ENCODE measurements at regions not wholly inside any gene's neighbourhood (a gene's known extent, or its start where the extent isn't known, plus 50 kb on each side); places are given as distances from the start of the nearest gene placed in this dataset.

DNA sequence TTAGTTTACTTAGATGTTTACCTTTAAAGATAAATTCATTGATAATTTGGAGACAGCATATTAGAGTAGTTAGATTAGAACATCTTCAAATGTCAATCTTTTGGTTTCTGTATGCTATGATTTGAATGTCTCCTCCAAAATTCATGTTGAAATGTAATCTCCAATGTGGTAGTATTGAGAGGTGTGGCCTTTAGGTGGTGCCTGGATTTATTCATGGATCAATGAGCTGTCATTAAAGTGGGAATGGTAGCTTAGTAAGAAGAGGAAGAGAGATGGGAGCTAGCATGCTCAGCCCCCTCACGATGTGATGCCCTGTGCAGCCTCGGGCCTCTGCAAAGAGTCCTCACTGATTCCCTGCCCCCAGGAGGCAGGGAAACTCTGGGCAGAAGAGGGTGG, 133.6 kb upstream of the TUT7 start (continued):
- TF ChIP-seq SRSF9 (IDR thresholded peaks at IDR 0.05; ENCODE audit: borderline replicate concordance, insufficient read depth, low read depth, low read length, poor library complexity, severe bottlenecking) (no peak), ETV6 (CRISPR knock-in tag; conservative IDR thresholded peaks at IDR 0.05) (no peak)

DNA sequence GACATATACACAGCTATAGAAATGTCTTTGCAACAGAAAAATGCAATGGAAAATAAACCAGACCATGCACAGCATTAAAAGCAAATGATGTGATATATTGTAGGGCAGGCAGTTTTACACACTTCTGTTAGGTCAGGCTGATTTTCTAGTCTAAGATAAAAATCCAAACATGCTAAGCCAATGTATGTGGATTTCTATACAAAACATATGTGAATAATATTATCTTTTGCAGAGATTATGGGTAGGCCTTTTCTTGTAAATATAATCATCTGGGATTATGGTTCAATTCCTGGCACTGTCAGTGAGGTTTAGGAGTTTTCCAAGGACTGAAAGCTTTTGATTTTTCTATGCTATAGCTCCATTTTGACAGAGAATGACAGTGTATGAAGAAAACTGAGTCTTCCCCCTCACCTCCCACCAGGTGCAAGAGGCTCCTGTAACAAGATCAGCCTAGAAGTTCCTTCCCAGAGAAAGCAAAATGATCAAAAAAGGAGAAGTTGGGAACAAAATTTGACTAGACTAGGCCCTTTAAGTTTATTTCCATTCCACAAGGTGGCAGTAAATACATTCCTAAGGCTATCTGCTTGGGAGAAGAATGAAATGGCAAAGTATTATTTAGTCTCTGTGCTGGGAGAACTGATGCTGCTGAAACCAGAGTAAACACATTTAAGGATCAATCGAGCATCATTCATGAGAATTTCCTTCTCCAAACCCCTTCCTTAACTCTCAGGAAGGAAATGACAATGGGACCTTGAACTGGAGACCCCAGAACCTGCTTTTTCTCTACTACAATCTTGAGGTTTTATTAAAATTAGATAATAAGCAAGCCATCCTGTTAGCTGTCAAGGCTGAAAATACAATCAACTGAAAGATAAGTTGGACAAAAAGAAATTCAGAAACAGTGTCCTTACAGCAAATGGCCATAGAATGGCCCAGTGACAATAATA, 133.0 kb upstream of the TUT7 start:
- ChIA-PET POLR2A (no interaction called here), CTCF (ENCODE audit: low intra/inter-chr PET ratio, low total read pairs) (interaction anchor here (1.2 to 2.8 kb wide), 2 partner anchors 837 to 849 kb away, joined by 4 to 15 read pairs; no protein-coding TSS in a partner anchor)
- BruUV-seq (replicated peaks): no TSS peak
- TF ChIP-seq, protein P1, sequence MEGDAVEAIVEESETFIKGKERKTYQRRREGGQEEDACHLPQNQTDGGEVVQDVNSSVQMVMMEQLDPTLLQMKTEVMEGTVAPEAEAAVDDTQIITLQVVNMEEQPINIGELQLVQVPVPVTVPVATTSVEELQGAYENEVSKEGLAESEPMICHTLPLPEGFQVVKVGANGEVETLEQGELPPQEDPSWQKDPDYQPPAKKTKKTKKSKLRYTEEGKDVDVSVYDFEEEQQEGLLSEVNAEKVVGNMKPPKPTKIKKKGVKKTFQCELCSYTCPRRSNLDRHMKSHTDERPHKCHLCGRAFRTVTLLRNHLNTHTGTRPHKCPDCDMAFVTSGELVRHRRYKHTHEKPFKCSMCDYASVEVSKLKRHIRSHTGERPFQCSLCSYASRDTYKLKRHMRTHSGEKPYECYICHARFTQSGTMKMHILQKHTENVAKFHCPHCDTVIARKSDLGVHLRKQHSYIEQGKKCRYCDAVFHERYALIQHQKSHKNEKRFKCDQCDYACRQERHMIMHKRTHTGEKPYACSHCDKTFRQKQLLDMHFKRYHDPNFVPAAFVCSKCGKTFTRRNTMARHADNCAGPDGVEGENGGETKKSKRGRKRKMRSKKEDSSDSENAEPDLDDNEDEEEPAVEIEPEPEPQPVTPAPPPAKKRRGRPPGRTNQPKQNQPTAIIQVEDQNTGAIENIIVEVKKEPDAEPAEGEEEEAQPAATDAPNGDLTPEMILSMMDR (CRISPR knock-in tag; IDR thresholded peaks at IDR 0.05): peak; percentile 55
- TF ChIP-seq ZFP82 (CRISPR knock-in tag; IDR thresholded peaks at IDR 0.05; ENCODE audit: borderline replicate concordance) (no peak), STAG1 (CRISPR knock-in tag; IDR thresholded peaks at IDR 0.05) (peak; percentile 67), SMC3 (IDR thresholded peaks at IDR 0.05; ENCODE audit: low read length) (peak; percentile 51; the same call in 1 of the 2 replicates), RAD21 (CRISPR knock-in tag; IDR thresholded peaks at IDR 0.05) (peak; percentile 28; the same call in 1 of the 2 replicates)
- H3K27ac ChIP-seq (ENCODE audit: extremely low read length, insufficient read depth, low read length): no peak overlapping the region
- H3K4me2 ChIP-seq (ENCODE audit: low read depth, low read length): no peak overlapping the region
- no peaks in the 10 kb centered on the region for H3K4me1 ChIP-seq (ENCODE audit: insufficient read depth, low read length)
- H3K9me3 ChIP-seq (ENCODE audit: low read length): no peaks in the 10 kb centered on the region
- H3K27me3 ChIP-seq (ENCODE audit: control insufficient read depth in 1 of 2, insufficient read depth in 2 of 2, low read length in 2 of 2): no peaks in the 10 kb centered on the region; a peak in 2 of 5 replicates
- no peaks in the 10 kb centered on the region for H3K36me3 ChIP-seq (replicated peaks in 1 of 2; ENCODE audit: control insufficient read depth in 1 of 2, insufficient read depth in 2 of 2, low read length in 2 of 2)
- H2AFZ ChIP-seq (ENCODE audit: low read length): no peak overlapping the region
- WGBS (ENCODE audit: low lambda C conversion rate): 0% methylated on average over 1 of the region's 1 CpG
- no peaks in the 10 kb centered on the region for H3K79me2 ChIP-seq (ENCODE audit: insufficient read depth, low read length)
- H3K9ac ChIP-seq (ENCODE audit: insufficient read depth, low read depth, low read length): no peak overlapping the region
- H4K20me1 ChIP-seq (ENCODE audit: insufficient read depth, low read length): no peaks in the 10 kb centered on the region
- DNase-seq (ENCODE audit: low spot score) (peak; percentile 23), FAIRE-seq (peak; percentile 48), ATAC-seq (no peak)
- intact Hi-C loops (cut with micrococcal nuclease; ENCODE audit: unreplicated experiment) (loop anchor here (1.0 to 5.0 kb wide), 2 partner anchors 75 to 837 kb away; no protein-coding TSS in a partner anchor), in situ Hi-C loops (cut with HindIII; ENCODE audit: extremely low pct_ligation_motif_present, low pct_unique_long_range_greater_than_20kb) (loop anchor here (5.0 kb wide), 1 partner anchor 840 kb away; no protein-coding TSS in a partner anchor)
- no peak overlapping the region for H3K4me3 ChIP-seq (replicated peaks in 1 of 3; ENCODE audit: insufficient read depth in 1 of 3, low read depth in 2 of 3, low read length in 3 of 3)

Data from HepG2 (cell line).